ENCODE measurements at regions not wholly inside any gene's neighbourhood (a gene's known extent, or its start where the extent isn't known, plus 50 kb on each side); places are given as distances from the start of the nearest gene placed in this dataset.

DNA sequence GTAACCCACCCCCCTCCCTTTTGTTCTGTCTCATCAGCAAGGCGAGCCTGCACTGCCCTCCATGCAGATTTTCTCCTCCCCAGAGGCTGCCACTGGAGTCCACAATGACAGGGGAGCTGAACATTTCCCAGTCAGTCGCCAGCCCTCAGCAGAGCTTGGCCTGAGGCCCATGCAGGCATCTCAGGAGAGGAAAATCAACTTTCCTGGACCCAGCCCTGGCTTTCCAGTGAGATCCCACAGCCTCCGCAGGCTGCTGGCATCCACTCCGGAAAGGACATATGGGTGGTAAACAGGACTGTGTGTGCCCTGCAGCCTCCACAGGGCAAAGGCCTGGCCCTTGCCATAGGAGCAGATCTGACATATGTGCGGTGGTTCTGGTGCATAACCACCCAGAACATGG is 253.8 kb downstream of the TNS1 start:
- DNase-seq: no peak

DNA sequence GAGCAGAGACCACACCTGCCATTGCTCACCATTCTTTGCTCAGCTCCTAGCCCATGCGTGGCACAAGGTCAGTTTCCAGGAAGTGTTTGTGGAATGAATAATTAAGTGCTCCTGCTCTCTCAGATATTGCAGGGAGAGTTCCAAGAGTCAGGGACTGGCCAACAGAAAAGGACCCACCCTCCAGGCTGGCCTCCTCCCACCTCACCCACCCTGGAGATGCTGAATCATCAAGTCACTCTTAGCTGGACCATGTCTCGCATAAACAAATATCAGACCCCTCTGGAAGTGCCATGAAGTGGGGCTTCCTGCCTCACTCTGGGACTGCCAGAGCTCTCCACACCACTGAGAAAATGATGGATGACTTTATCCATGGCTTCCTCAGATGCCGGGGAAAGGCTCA is 256.0 kb downstream of the TNS1 start:
- no peak for DNase-seq

DNA sequence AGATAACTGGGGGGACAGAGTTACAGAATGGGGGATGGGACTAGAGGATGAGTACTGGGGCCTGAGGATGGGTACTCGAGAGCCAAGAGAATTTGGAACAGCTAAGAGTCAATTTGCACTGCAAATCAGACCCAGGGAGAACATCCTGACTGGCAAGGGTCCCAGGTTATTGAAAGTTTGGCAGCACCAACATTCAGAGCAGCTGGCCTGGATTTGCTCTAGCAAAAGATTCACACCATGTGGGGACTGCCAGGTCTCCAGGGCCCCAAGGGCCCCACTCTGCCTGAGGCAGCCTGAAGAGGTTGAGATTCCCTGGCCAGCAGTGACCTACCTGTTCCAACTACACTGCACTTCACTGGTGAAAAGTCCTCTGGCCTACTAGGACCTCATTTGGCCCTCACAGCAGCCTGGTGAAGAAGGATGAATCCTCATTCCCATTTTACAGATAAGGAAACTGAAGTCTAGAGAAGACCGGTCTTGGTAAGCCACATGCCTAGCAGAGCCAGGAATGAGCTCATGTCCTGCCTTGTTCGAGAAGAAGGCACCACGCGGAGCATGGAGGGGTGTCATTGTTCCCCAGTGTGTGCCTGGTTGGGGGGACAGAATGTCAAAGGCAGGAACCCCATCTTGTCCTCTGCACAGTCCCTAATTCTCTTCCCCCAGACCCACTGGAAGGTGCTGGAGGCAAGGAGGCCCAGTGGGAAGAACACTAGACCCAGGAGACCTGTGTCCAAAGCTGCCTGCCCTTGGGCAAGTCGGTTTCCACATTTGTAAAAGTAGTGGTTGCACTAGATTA is 258.6 kb downstream of the TNS1 start:
- DNase-seq: no peak

DNA sequence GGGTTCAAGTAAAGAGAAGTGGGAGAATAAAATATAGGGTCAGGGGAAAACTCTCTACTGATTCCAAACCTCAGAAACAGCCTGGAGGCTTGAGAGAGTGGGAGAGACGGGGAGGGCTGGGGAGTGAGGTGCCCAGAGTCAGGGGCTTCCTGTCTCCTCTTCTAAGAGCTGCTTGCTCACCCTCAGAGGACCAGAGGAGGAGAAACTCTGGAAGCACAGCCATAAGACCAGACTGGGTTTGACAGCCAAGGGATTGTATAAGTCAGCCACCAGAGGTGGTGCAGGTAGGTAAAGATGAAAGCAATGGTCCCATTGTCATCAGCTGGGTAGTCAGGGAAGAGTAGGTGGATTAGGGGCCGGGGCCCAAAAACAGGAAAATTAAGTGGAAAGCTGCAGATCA is 259.4 kb downstream of the TNS1 start:
- DNase-seq: no peak

DNA sequence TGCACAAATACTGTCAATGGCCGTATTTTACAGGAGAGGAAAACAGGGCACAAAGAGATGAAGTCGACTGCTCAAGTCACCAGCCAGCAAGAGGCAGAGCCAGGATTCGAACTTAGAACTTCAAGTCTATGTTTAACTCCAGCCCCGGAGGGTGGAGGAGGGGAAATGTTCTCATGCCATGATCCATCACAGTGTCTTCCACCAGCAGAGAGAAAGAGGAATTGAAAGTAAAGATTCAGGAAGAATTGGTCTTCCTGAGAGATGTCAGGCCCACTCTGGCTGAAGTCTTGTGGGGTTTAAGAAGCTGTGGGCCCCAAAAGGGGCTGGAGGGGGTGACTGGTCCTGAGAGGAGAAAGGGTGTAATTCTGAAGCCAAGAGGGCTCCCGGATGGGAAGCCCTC is 260.0 kb downstream of the TNS1 start:
- no peak for DNase-seq

DNA sequence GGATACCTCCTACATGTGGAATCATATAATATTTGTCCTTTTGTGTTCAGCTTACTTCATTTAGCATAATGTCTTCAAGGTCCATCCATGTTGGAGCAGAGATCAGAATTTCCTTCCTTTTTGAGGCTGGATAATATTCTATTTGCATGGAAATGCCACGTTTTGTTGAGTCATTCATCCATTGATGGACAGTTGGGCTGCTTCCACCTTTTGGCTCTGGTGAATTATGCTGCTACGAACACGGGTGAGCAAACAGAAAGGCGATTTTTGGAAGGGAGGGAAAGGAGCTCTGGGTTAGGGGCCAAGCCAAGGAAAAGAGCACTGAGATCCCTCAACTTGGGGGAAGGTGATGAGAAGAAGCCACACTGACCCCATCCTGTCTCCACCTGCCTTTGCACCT is 260.5 kb downstream of the TNS1 start:
- DNase-seq: no peak

DNA sequence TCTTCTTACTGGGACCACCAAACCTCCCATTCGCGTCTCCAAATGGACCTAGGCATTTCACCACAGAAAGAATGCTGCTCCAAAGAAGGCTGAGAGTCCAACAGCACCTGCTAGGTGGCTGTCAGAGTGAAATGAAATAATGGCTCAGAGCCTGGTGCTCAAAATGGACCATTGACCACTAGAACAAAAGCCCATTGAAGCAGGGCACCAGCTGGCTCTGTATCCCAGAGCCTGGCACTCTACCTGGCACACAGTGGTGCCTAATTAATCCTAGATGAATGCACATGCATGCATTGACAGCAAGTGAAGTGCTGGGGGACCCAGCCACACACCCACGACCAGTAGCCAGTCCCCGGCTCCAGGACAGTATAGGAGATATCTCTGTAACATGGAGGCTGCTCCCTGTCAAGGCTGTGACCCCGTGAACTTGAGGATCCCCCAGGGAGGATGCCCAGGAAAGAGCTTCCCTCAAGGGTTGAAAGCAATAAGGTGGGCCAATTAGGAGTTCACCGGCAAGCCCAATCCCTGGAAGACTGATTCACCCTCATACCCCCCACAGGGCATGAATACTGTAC is 261.3 kb downstream of the TNS1 start:
- no peak for DNase-seq

DNA sequence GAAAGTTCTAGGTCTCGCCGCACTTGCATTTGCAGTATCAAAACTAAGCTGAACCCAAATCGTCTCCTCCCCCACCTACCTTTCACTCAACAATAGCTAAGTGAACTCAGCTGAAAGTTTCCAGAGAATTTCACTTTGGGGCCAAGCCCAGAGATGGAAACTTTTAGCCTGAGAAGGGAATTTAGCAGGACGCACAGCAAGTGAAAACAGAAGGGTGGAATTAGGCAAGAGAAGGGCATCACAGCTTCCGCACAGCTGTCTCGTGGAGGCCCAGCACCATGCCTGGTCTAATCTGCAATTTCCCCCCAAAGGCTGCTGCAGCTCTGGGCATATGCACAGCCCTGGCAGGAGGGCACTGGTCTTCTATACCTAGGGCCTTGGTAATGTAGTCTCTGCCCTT is 262.0 kb downstream of the TNS1 start:
- no peak for DNase-seq

DNA sequence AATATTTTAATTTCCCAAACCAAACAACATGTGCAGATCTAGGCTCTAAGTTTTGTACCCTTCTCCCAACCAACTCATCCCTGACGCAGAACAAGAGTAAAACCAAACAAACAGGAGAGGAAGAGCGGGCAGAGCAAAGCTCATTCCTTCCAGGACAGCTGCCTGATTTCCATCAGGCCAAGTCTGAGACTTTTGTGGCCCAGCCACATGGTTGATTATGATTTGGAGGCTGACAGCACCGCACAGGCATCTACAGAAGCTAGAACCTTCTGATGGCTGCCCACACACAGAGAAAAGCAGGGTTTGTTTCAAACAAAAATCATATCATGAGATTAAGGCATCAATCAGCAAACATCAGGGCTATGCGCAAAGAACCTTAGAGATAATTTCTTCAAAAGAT is 262.6 kb downstream of the TNS1 start:
- no peak for DNase-seq

DNA sequence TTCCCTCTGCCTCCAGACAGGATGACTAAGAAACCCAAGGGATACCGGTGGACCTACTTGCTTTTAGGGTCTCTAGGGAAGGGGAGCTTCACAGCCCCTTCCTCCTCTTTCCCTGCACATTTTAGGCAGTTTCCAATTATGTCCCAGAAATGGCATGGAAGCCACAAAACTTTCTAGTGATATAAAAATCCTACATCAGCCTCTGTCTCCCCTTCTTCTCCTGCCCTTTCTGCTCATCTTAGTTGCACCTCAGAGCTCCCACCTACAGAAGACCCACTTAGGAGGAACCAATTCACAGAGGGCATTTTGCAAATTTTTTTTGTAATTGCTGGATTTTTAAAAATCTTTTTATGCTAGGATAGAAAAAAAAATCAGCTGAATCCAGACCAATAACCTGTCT is 263.1 kb downstream of the TNS1 start:
- no peak for DNase-seq

DNA sequence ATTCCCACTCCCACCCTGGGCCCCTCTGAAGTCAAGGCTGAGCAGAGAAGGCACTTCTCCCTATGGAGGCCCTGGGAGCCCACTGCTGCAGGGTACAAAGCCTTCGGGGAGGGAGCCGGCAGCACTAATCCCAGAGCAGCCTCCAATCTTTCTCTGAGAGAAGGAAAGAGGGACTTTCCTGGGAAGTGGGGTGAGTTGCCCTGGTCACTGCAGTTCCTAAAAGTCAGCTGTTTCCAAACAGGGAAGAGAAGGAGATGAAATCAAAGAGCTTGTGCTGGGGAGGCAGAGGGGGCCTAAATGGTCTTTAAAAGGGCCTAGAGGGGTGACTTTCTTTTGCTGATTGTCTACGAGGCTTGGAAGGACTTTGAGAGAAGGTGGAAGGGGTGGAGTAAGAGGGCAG is 264.7 kb downstream of the TNS1 start:
- DNase-seq: no peak

DNA sequence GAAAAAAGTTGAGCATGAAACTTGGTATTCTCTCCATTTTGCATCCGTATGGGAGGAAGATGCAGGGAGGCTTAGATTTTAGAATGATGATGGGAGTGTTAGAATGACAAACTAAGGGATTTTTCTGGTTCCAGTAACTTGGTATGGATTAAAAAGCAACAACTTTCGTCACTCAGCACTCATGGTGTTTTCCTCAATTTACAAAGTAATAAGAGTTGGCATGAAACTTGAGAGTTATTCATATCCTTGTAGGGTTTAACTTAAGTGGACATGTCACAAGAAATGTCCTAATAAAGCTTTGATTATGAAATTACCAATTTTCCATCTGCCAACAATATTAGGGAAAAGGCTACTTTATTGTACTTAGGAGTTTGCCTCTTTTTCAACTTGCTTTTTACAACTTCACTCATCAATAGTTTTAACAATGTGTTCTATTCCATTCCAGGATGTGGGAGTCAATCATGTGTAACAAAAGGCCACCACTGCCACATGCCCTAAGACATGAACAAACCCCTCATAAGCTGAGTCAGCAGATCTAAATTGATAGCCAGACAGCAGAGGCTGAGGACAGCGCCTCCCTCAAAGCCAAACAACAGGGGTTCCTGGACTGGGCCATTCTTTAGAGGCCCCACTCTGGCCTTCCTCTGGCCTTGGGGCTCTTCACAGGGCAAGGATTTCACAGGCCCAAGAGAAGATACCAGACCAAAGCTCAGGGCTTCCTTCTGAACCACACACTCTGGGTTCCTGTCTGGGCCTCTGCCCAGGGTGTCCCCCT is 265.8 kb downstream of the TNS1 start:
- no peak for DNase-seq

DNA sequence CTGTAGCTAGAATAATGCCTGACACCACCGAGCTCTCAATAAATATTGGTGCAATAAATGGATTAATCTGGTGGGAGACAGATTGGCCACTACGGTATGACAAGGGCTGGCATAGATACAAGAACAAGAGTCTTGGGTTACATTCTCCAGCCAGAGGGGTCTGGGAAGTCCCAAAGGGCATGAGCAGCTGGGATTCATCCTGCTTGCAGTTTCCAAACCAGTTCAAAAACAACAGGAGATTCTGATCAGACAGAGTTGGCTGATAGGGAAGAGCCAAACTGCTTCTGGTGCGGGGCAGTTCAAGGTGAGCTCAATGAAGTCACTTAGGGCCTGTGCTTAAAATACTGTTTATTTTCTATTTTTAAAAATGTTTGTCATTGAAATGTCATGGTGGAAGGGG is 266.9 kb downstream of the TNS1 start:
- no peak for DNase-seq

DNA sequence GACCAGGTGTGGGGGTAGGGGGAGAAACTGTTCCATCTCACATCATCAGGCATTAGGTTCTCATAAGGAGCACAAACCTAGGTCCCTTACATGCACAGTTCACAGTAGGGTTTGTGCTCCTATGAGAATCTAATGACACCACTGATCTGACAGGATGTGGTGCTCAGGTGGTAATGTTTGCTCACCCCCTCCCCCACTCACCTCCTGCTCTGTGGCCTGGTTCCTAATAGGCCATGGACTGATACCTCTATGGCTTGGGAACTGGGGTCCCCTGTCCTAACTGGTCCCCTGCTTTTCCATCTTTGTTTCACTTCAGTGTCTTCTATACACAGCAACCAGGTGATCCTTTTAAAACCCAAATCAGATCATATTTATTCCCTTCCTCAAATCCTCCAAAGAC is 267.8 kb downstream of the TNS1 start:
- DNase-seq: no peak

DNA sequence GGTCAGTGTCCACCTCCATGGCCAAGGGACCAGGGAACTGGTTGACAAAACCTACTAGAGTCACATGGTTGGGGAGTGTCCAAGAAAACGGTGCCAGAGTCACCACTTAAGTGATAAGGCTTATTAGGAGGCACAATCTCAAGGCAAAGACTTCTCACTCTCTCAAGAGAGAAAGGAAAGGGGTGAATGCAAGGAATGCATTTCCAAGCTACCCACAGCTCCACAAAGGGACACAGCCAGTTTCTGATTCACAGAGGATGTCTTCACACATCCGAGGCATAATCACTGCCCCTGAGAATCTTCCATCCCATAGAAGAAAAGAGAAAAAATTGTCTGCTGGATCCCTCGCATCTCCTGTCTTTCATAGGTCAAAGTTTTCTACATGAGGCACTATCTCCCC is 269.3 kb downstream of the TNS1 start:
- DNase-seq: no peak

DNA sequence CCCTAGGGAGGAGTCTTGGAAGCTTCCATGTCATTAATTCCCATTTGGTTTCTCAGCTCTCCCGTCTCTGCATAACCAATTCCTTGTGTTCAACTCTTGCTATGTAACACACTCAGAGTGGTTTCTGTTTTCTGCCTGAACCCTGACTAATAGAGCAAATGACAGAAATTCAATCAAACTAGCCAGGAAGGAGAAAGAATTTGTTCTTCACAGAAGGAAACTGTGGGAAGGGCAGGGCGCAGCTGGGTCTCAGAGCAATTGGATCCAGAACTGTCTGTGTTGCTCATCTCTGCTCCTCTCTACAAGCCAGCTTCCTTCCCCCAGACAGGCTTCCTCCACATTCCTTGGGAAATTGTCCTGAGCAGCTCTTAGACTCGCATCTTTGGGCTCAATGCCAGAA is 269.8 kb downstream of the TNS1 start:
- no peak for DNase-seq

DNA sequence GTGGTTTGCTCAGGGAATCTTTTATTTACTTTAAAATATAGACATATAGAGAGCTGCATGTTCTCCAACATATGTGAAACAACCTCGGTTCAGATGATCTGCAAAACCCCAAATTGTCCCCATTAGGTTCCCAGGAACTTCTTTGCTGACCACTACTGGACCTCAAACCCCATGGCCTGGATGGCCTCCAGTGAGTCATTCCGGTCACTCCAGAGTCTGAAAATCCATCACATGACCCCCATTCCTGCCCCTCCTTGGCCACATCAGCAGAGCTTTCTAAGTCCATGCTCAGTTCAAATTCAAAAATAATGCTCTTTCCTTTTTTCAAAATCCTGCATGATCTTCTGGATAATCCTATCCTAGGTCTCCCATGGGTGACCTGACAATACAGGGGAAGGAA is 271.0 kb downstream of the TNS1 start:
- DNase-seq: no peak

DNA sequence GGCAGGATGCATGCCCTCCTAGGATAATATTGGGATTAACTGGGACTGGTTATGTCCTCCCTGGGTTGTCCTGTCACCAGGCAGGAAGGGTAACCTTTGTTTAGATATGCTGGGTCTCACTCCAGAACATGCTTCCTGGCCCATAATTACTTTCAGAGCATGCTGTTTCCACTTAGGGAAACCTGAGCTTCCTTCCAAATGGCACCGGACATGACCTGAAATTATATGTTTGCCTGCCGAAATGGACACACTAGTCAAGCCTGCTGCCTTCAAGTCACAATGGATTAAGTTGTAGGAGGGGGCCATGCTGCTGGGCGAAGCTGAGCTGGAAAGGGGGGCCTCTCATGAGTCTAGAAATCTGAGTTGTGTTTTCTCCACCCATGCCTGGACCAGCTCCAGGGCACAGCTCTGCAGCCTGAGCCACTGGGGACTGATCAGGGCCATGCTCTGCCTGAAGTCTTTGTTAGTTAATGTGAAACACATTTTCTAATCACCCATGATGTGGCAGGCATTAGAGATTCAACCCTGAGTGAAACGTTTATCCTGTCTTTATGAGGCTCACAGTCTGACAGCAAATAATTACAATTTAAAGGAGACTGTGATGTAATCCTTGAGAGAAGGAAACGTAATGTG is 273.3 kb downstream of the TNS1 start:
- no peak for DNase-seq

DNA sequence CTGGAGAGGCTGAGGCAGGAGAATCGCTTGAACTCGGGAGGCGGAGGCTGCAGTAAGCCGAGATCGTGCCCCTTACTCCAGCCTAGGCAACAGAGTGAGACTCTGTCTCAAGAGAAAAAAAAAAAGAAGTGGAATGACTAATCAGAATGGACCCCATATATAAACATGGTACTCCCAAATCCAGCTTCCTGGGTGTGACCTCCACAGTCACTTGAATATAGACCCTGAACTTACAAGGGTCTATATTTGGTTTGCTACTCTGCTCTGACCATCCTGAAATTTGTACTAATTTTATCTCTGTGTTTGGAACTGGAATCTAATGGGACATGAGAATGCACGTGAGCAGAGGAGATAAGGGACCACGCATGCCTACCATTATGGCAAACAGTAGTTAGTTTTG is 275.0 kb downstream of the TNS1 start:
- DNase-seq: no peak

DNA sequence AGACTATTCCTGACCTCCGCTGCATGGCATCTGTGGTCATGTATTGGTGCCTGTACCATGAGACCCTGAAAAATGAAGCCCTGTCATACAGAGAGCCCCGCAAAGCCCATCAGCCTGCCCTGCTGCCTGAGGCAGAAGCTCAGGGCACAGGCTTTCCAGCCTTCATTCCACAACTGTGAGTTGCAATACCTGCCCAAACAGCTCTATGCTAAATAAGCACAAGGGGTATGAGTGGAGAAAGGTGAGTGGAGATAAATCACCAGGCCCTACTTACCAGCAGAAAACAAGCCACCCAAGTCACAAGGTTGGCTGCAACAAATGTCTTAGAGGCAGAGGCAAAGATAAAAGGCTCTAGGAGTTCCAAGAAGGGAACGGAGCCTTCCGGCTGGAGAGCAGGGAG is 277.4 kb downstream of the TNS1 start:
- no peak for DNase-seq

DNA sequence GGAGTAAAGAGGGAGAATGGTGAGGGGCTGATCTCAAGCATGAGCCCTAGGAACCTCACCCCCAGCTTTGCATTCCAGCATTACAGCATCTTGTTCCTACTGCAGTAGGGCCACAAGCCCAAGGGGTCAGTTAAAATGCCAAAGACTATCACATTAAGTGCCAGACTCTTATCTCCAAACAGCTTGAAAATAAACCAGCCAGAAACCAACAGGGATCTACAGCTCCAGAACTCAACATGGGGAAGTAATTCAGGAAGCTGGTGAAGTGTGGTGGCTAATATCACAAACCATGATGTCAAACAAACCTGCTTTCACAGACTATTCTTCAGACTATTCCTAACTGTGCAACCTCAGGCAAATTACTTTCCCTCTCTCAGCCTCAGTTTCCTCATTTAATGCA is 278.3 kb downstream of the TNS1 start:
- DNase-seq: no peak

DNA sequence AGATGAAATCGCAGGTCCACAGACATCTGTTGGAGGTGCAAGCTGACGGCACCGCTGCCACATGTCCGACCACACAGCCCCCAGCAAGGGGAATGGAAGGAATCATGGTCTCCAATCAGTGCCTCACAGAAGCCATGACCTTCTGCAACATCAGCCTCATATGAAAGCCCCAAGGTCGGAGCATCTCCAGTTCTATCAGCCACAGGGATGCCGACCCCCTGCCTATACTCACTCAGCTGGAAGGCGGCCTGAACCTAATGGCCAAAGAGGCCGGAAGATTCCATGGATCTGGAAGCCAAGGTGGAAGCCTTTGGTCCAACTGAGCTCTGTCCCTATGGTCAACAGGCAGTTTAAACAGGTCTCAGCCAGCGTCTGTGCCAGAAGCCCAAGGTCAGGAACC is 278.8 kb downstream of the TNS1 start:
- no peak for DNase-seq

DNA sequence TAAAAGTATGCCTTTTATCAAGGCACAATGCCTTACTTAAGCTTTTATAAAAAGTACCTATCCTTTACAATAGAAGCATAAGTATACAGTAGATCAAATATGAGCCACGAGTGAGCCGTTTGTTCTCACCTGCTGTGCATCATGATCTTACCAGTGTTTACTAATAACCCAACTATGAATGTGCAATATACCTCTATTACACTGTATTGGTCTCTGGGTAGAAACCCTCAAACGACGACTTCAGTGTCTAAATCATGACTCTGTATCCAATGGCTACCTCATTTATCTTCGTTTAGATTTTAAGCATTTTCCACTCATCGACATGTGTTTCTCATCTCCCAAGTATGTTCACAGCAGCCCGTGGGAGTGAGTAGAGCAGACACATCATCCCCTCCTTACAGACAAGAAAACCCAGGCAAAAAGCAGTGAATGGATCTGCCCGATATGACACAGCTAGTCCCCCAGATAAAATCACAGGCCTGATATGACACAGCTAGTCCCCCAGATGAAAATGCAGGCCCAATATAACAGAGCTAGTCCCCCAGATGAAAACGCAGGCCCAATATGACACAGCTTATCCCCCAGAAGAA is 279.8 kb downstream of the TNS1 start:
- no peak for DNase-seq

DNA sequence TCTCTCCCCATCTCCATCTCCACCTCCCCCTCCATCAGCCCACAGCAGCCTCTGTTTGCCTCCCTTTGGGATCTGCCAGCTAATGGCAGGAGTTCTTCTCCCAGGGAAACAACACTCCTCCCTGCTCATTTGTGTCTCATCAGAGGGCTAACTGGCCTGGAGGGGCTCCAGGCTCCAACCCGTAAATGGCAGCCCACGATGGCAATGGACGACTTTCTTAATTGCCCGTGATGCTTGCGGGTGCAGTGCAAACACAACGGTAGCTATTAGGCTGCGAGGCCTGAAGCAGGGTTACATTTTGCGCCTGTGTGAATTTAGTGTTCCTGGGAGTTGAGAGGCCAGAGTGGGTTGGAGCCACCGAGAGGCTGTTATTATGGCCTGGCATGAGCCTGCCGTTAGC is 285.1 kb downstream of the TNS1 start:
- DNase-seq: no peak
